HG03066 (cell line): ENCODE measurements at regions not wholly inside any gene's neighbourhood (a gene's known extent, or its start where the extent isn't known, plus 50 kb on each side); places are given as distances from the start of the nearest gene placed in this dataset.
A peak's percentile ranks its signal among the peaks of the same experiment; 100 is the strongest.

ENCODE experiments used
- ATAC-seq: cut with Tn5 transposase; IDR thresholded peaks from one replicate; pipeline ENCODE4 v1.9.1; 2021; ENCODE audit warnings: low read depth; ENCODE audit not compliant: unreplicated experiment

DNA sequence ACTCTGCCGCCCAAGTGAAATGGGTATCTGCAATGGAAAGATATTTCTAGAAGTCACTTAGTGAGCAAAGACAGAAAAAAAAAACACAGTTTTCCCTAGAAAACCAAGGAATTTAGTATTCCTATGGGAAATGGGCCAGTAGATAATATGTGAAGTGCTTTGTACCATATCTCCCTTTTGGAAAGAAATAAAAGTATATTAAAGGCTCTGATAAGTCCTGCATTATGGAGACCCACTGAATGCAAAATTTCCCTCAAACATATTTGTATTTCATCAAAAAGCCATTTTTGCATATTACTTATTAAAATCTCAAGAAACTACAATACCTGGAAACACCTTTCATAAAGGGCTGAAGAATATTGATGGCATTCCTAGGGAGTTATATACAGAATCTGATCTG, 51.6 kb upstream of the DYNLRB2 start:
- ATAC-seq: no peak

DNA sequence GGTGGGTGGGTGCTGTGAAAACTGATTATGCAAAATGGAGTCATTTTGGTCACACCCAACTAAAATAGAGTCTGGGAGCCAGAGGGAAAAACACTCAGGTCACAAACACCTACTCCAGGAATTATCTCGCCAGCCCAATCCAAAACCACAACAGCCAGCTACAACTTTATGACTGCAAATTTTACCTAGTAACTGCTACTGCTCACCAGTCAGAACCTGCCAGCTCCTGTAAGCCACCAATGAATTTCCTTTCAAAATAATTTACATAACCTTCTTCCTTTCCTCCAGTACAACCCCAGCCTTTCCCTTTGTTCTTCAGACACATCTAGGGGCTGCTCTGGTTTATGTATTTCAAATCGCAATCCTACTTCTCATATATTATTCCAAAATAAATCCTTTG, 52.6 kb upstream of the DYNLRB2 start:
- ATAC-seq: no peak

DNA sequence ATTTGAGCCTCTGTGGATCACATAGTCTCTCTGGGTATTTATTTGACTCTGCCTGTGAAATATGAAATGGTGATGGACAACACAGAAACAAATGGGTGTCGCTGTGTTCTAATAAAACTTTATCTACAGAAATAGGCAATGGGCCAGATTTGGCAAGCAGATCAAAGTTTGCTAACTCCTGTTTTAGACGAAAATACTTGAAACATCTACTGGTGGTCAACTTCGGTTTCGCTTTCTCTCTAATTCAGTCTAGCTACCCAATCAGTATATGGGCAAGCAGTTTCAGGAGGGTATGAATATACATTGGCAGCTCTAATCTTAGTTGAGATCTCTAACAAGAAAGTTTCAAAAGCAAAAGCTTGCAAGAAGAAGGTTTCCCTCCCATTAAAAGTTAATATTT, 60.1 kb upstream of the DYNLRB2 start:
- peak; percentile 80 for ATAC-seq

DNA sequence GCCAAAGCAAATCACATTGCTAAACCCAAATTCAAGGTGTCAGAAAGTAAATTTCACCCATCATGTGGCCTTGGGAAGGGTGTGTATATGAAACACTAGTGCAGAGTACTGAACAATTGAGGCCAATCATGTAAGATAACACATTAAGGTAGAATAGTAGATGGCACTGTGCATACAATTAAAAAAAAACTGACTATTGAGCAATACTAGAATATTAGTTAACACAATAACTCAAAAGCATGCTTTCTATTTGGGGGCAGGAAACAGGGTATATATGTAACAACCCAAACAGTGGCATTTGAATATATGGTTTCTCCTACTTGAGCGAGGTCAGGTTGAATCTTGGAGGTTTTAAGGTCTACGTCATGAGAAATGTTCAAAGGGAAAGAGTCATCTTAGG, 63.0 kb upstream of the DYNLRB2 start:
- no peak for ATAC-seq

- no peak for ATAC-seq
These were observed 72.8 kb upstream of the DYNLRB2 start for GRCh38 chr16:80468029-80468428.

GRCh38 chr16:80466024-80466987, 74.5 kb upstream of the DYNLRB2 start:
- peak; percentile 58 for ATAC-seq

- ATAC-seq: no peak
These were observed 76.9 kb upstream of the DYNLRB2 start for GRCh38 chr16:80463751-80464495.

DNA sequence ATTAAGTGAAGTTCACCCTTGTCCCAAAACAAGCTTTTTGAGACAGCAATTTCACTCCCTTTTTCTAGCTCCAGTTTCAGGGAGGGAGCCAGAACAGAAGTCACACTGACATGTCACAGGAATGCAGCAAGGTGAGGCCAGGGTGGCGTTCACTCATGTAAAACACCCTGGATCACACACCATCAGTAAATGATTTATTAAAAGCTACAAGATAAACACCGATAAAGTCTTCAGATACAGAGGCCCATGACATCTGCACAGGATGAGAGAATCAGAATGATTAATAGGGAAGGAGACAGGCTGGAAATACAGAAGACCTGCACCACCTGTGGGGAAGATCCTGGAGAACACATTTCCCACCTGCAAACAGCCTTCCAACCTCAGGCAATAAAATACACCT, 77.5 kb upstream of the DYNLRB2 start:
- ATAC-seq: no peak

- ATAC-seq: no peak
These were observed 77.9 kb upstream of the DYNLRB2 start for GRCh38 chr16:80462917-80463316.

GRCh38 chr16:80460988-80461387, 79.8 kb upstream of the DYNLRB2 start:
- no peak for ATAC-seq

DNA sequence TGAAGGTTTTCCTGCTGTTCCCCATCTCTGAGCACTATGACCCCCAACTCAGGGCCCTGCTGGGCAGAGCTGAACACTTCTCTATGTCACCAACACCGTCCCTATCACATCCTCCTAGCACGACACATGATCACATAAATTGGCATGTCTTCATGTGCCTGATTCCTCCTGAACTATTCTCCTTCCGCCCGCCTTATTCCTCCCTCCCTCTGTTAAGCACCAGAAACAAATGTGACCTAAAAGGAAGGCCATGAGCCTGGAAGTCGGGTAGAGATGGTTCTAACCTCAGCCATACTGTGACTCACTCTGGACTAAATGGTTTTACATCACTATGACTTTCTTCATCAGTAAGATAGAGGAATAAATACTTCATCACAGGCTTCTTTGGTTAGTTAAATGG, 80.8 kb upstream of the DYNLRB2 start:
- ATAC-seq: no peak

GRCh38 chr16:80459331-80459777, 81.4 kb upstream of the DYNLRB2 start:
- no peak for ATAC-seq

- ATAC-seq: no peak
These were observed 82.9 kb upstream of the DYNLRB2 start for GRCh38 chr16:80457871-80458270.

DNA sequence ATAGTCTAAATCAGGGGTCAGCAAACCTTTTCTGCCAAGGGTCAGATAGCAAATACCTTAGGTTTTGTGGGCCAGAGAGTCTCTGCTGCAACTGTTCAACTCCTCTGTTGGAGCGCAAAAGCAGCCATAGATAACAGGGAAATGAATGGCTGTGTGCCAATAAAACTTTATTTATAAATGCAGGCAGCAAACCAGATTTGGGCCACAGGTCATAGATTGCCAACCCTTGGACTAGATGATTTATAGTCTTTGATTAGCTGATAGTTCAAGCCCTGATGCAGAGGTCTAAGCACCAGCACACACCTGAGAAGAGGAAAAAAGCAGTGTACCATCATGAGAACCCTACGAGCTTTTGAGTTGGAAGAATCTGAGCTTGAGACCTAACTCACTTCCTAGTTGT, 86.0 kb upstream of the DYNLRB2 start:
- no peak for ATAC-seq

GRCh38 chr16:80449392-80449791, 91.4 kb upstream of the DYNLRB2 start:
- no peak for ATAC-seq

- ATAC-seq: no peak
These were observed 93.6 kb upstream of the DYNLRB2 start for GRCh38 chr16:80447241-80447640.

GRCh38 chr16:80442779-80443178, 98.0 kb upstream of the DYNLRB2 start:
- no peak for ATAC-seq

GRCh38 chr16:80441935-80442334, 98.9 kb upstream of the DYNLRB2 start:
- no peak for ATAC-seq

- no peak for ATAC-seq
These were observed 100.1 kb upstream of the DYNLRB2 start for GRCh38 chr16:80440667-80441066.

- ATAC-seq: no peak
These were observed 103.1 kb upstream of the DYNLRB2 start for GRCh38 chr16:80437707-80438106.

DNA sequence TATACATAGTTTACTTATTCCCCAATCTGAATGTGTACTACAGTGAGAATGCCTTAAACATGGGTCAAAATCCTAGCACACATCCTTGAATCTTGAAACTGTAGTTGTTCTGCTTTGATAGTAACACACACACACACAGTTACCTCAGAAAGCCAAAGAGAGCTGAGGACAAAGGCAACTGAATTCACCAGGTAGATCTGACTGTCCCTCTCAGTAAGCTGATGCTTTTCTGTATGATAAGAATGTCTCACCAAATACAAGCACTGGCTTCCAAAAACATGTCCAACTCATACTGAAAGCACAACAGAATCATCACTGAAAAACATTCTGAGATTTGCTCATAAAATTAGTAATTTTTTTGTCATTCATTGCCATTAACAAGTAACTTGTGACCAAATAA, 104.3 kb upstream of the DYNLRB2 start:
- ATAC-seq: no peak

DNA sequence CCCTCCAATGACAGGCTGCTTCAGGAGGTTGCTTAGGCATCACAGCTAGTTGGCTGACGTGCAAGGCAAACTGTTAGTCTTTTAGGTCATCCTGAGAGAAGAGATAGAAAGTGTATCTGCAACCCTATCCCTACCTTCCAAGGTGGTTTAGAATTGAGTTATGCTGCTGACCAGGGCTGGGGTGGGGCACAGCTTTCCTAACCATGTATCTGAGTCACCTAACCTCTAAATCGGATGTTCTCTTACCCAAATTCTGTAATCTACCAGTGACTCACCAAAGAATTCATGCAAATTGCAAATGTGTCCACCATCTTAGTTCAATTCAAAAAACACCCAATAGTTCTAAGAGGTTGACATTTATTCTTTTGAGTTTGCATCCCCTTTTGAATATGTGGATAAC, 107.2 kb upstream of the DYNLRB2 start:
- ATAC-seq: no peak
